ENCODE measurements at regions not wholly inside any gene's neighbourhood (a gene's known extent, or its start where the extent isn't known, plus 50 kb on each side); places are given as distances from the start of the nearest gene placed in this dataset.

DNA sequence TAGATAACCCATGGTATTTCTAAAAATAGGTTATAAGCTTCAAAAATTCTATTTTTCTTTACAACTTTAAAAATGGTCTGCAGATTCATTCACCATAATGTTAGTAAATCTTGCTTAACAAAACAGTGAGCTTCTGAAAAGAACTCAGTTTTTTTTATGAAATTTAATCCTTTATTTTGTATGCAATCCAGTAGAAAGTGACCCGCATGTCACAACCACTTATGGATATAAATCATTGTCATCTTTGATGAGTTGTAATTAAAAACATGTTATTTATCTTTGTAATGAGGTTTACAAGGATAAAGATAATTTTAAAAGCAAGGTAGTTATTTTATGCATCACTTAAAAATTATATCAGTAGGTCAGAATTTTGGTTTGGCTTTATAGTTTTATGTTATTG lies 173.5 kb upstream of the SEMA3A start (continued):
- TF ChIP-seq NANOG (IDR thresholded peaks at IDR 0.05; ENCODE audit: borderline replicate concordance), result no peak
- no peak for TF ChIP-seq EZH2 (IDR thresholded peaks at IDR 0.05; ENCODE audit: low read depth, unreplicated experiment)
- no peak for TF ChIP-seq ZNF114 (CRISPR knock-in tag; IDR thresholded peaks at IDR 0.05)
- TF ChIP-seq ETS1 (IDR thresholded peaks at IDR 0.05), result no peak

DNA sequence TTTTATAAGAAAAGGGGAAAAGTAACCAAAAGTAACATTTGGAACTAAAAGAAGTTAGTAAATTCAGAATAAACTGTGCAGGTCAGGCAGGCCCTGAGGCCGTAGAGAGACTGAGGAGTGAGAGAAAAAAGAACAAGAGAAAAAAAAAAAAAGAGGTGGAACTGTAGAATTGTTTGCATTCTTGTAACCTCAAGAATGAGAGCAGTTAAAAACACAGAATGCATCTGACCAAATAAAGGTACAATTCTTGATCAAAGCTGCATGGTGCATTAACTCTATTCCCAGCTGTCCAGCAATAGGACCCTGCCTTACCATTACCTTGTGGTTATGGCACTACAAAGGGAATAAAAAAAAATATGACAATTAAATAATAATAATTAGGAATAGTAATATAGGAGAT lies 170.1 kb upstream of the SEMA3A start:
- H3K4me3 Mint-ChIP-seq, result no peak overlapping the region
- no peak overlapping the region for H2AFZ ChIP-seq
- H3F3A ChIP-seq (replicated peaks; ENCODE audit: low read depth), result no peaks in the 10 kb centered on the region
- no peak overlapping the region for H3K27ac Mint-ChIP-seq
- no peaks in the 10 kb centered on the region for H3K27me3 ChIP-seq (ENCODE audit: insufficient read depth)
- H4K20me1 ChIP-seq (replicated peaks; ENCODE audit: insufficient read depth), result no peaks in the 10 kb centered on the region
- ATAC-seq, result no peak; the same call in 2 of the 3 replicates
- no peaks in the 10 kb centered on the region for H3K36me3 Mint-ChIP-seq (ENCODE audit: low read depth)
- H3K4me1 ChIP-seq (ENCODE audit: insufficient read depth), result peaks cover 4% of the 10 kb centered on the region; the same call in 1 of the 2 replicates
- no peak overlapping the region for H3K4me2 ChIP-seq
- H3K79me2 ChIP-seq (replicated peaks; ENCODE audit: insufficient read depth), result no peaks in the 10 kb centered on the region
- no peaks in the 10 kb centered on the region for H3K27me3 Mint-ChIP-seq (ENCODE audit: insufficient read depth, low read depth, poor library complexity)
- H3K36me3 ChIP-seq (ENCODE audit: insufficient read depth), result no peaks in the 10 kb centered on the region
- DNase-seq (ENCODE audit: low spot score), result peak; percentile 55
- no peak overlapping the region for H3K27ac ChIP-seq (ENCODE audit: low read depth)
- H3K9me3 Mint-ChIP-seq, result no peaks in the 10 kb centered on the region
- no peak overlapping the region for H3K4me3 ChIP-seq
- H3K4me1 Mint-ChIP-seq, result peaks cover 3% of the 10 kb centered on the region; the same call in 1 of the 3 replicates
- H3K9me2 ChIP-seq (ENCODE audit: insufficient read depth), result no peaks in the 10 kb centered on the region
- TF ChIP-seq, protein P1, sequence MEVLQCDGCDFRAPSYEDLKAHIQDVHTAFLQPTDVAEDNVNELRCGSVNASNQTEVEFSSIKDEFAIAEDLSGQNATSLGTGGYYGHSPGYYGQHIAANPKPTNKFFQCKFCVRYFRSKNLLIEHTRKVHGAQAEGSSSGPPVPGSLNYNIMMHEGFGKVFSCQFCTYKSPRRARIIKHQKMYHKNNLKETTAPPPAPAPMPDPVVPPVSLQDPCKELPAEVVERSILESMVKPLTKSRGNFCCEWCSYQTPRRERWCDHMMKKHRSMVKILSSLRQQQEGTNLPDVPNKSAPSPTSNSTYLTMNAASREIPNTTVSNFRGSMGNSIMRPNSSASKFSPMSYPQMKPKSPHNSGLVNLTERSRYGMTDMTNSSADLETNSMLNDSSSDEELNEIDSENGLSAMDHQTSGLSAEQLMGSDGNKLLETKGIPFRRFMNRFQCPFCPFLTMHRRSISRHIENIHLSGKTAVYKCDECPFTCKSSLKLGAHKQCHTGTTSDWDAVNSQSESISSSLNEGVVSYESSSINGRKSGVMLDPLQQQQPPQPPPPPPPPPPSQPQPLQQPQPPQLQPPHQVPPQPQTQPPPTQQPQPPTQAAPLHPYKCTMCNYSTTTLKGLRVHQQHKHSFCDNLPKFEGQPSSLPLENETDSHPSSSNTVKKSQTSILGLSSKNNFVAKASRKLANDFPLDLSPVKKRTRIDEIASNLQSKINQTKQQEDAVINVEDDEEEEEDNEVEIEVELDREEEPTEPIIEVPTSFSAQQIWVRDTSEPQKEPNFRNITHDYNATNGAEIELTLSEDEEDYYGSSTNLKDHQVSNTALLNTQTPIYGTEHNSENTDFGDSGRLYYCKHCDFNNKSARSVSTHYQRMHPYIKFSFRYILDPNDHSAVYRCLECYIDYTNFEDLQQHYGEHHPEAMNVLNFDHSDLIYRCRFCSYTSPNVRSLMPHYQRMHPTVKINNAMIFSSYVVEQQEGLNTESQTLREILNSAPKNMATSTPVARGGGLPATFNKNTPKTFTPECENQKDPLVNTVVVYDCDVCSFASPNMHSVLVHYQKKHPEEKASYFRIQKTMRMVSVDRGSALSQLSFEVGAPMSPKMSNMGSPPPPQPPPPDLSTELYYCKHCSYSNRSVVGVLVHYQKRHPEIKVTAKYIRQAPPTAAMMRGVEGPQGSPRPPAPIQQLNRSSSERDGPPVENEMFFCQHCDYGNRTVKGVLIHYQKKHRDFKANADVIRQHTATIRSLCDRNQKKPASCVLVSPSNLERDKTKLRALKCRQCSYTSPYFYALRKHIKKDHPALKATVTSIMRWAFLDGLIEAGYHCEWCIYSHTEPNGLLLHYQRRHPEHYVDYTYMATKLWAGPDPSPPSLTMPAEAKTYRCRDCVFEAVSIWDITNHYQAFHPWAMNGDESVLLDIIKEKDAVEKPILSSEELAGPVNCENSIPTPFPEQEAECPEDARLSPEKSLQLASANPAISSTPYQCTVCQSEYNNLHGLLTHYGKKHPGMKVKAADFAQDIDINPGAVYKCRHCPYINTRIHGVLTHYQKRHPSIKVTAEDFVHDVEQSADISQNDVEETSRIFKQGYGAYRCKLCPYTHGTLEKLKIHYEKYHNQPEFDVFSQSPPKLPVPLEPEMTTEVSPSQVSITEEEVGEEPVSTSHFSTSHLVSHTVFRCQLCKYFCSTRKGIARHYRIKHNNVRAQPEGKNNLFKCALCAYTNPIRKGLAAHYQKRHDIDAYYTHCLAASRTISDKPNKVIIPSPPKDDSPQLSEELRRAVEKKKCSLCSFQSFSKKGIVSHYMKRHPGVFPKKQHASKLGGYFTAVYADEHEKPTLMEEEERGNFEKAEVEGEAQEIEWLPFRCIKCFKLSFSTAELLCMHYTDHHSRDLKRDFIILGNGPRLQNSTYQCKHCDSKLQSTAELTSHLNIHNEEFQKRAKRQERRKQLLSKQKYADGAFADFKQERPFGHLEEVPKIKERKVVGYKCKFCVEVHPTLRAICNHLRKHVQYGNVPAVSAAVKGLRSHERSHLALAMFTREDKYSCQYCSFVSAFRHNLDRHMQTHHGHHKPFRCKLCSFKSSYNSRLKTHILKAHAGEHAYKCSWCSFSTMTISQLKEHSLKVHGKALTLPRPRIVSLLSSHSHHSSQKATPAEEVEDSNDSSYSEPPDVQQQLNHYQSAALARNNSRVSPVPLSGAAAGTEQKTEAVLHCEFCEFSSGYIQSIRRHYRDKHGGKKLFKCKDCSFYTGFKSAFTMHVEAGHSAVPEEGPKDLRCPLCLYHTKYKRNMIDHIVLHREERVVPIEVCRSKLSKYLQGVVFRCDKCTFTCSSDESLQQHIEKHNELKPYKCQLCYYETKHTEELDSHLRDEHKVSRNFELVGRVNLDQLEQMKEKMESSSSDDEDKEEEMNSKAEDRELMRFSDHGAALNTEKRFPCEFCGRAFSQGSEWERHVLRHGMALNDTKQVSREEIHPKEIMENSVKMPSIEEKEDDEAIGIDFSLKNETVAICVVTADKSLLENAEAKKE (CRISPR knock-in tag; IDR thresholded peaks at IDR 0.05), result no peak
- no peak for TF ChIP-seq EZH2 (IDR thresholded peaks at IDR 0.05; ENCODE audit: low read depth, unreplicated experiment)
- TF ChIP-seq STAT1 (IDR thresholded peaks at IDR 0.05; ENCODE audit: unreplicated experiment), result no peak
- TF ChIP-seq CREB1 (CRISPR knock-in tag; IDR thresholded peaks at IDR 0.05; ENCODE audit: low read depth), result no peak
- TF ChIP-seq POLR2AphosphoS5 (IDR thresholded peaks at IDR 0.05; ENCODE audit: low read depth), result no peak
- TF ChIP-seq EZH2phosphoT487 (IDR thresholded peaks at IDR 0.05; ENCODE audit: unreplicated experiment), result no peak
- TF ChIP-seq, protein P2, sequence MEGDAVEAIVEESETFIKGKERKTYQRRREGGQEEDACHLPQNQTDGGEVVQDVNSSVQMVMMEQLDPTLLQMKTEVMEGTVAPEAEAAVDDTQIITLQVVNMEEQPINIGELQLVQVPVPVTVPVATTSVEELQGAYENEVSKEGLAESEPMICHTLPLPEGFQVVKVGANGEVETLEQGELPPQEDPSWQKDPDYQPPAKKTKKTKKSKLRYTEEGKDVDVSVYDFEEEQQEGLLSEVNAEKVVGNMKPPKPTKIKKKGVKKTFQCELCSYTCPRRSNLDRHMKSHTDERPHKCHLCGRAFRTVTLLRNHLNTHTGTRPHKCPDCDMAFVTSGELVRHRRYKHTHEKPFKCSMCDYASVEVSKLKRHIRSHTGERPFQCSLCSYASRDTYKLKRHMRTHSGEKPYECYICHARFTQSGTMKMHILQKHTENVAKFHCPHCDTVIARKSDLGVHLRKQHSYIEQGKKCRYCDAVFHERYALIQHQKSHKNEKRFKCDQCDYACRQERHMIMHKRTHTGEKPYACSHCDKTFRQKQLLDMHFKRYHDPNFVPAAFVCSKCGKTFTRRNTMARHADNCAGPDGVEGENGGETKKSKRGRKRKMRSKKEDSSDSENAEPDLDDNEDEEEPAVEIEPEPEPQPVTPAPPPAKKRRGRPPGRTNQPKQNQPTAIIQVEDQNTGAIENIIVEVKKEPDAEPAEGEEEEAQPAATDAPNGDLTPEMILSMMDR (conservative IDR thresholded peaks at IDR 0.05; ENCODE audit: low read depth in 2 of 2), result no peak
- TF ChIP-seq JUNB (IDR thresholded peaks at IDR 0.05; ENCODE audit: unreplicated experiment), result no peak
- no peak for TF ChIP-seq NANOG (IDR thresholded peaks at IDR 0.05; ENCODE audit: borderline replicate concordance)
- TF ChIP-seq, protein P3, sequence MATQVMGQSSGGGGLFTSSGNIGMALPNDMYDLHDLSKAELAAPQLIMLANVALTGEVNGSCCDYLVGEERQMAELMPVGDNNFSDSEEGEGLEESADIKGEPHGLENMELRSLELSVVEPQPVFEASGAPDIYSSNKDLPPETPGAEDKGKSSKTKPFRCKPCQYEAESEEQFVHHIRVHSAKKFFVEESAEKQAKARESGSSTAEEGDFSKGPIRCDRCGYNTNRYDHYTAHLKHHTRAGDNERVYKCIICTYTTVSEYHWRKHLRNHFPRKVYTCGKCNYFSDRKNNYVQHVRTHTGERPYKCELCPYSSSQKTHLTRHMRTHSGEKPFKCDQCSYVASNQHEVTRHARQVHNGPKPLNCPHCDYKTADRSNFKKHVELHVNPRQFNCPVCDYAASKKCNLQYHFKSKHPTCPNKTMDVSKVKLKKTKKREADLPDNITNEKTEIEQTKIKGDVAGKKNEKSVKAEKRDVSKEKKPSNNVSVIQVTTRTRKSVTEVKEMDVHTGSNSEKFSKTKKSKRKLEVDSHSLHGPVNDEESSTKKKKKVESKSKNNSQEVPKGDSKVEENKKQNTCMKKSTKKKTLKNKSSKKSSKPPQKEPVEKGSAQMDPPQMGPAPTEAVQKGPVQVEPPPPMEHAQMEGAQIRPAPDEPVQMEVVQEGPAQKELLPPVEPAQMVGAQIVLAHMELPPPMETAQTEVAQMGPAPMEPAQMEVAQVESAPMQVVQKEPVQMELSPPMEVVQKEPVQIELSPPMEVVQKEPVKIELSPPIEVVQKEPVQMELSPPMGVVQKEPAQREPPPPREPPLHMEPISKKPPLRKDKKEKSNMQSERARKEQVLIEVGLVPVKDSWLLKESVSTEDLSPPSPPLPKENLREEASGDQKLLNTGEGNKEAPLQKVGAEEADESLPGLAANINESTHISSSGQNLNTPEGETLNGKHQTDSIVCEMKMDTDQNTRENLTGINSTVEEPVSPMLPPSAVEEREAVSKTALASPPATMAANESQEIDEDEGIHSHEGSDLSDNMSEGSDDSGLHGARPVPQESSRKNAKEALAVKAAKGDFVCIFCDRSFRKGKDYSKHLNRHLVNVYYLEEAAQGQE (IDR thresholded peaks at IDR 0.05; ENCODE audit: unreplicated experiment), result no peak
- no peak for TF ChIP-seq ETS1 (IDR thresholded peaks at IDR 0.05)

Data from GM23338 (cell line).